ENCODE measurements at regions not wholly inside any gene's neighbourhood (a gene's known extent, or its start where the extent isn't known, plus 50 kb on each side); places are given as distances from the start of the nearest gene placed in this dataset.

DNA sequence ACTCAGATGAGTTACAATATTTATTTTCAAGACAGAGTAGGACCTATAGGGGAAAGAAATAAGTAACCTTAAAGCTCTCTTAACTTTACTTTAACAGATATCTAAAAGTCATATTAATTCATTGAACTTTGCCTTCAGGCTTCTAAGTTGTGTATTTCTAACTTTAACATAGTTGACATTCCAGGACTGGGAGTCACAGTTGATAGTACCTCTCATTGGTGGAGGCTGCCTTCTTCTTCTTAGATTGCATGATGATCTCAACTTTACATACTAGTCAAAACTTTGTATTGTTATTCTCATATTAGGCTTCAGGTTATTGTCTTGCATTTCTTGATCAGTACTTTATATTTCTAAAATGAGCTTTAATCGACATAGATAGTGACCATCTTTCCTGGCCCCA lies 350.1 kb upstream of the KIF2B start:
- Histone ChIP-seq H3K27ac (ENCODE audit: insufficient read depth, low read depth, low read length) (no peak overlapping the region), H3K4me1 (ENCODE audit: control insufficient read depth, extremely low read depth, insufficient read depth, low read length) (no peaks in the 10 kb centered on the region), H3K4me3 (replicated peaks in 1 of 3; ENCODE audit: insufficient read depth in 1 of 3, low read depth in 1 of 3, low read length in 3 of 3) (no peak overlapping the region), H2AFZ (ENCODE audit: low read depth, low read length) (no peak overlapping the region), H3K79me2 (ENCODE audit: control insufficient read depth, insufficient read depth, low read length) (no peaks in the 10 kb centered on the region), H3K9ac (replicated peaks; ENCODE audit: extremely low read depth, insufficient read depth, low read length) (no peak overlapping the region), H3K9me3 (replicated peaks; ENCODE audit: control insufficient read depth, insufficient read depth, low read length) (peaks cover 3% of the 10 kb centered on the region), H3K36me3 (ENCODE audit: control insufficient read depth in 2 of 2, extremely low read depth in 1 of 2, insufficient read depth in 2 of 2, low read length in 2 of 2) (no peaks in the 10 kb centered on the region), H4K20me1 (replicated peaks; ENCODE audit: control insufficient read depth, extremely low read depth, insufficient read depth, low read length) (no peaks in the 10 kb centered on the region), H3K9me1 (replicated peaks; ENCODE audit: control insufficient read depth, extremely low read depth, insufficient read depth, low read length) (no peaks in the 10 kb centered on the region), H3K4me2 (ENCODE audit: insufficient read depth, low read length) (no peak overlapping the region), H3K27me3 (ENCODE audit: control insufficient read depth in 2 of 2, insufficient read depth in 2 of 2, low read length in 2 of 2) (no peaks in the 10 kb centered on the region)
- TF ChIP-seq JUN (IDR thresholded peaks at IDR 0.05; ENCODE audit: borderline replicate concordance, insufficient read depth, insufficient read length, low read depth) (no peak), FOS (IDR thresholded peaks at IDR 0.05; ENCODE audit: borderline replicate concordance, insufficient read depth, low read length) (peak; percentile 16), EZH2 (IDR thresholded peaks at IDR 0.05; ENCODE audit: borderline replicate concordance, low read depth, low read length, severe bottlenecking) (no peak), POLR2A (IDR thresholded peaks at IDR 0.05; ENCODE audit: low read depth, low read length) (no peak)
- TF ChIP-seq, protein P1, sequence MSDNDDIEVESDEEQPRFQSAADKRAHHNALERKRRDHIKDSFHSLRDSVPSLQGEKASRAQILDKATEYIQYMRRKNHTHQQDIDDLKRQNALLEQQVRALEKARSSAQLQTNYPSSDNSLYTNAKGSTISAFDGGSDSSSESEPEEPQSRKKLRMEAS (IDR thresholded peaks at IDR 0.05; ENCODE audit: insufficient read depth, insufficient read length) = no peak
- BruUV-seq (replicated peaks) = no TSS peak
- FAIRE-seq = no peak
- intact Hi-C loops (cut with micrococcal nuclease) (loop anchor here (1.0 kb wide), 1 partner anchor 10 kb away; no protein-coding TSS in a partner anchor), dilution Hi-C loops (cut with MboI; ENCODE audit: extremely low pct_ligation_motif_present, low sequenced_read_pairs) (no loop called here)
- ChIA-PET CTCF (interaction anchor here (1.3 kb wide), 1 partner anchor 10 kb away, joined by 6 read pairs; no protein-coding TSS in a partner anchor), POLR2A (no interaction called here)
- DNase-seq (ENCODE audit: low read depth, low spot score) = no peak

DNA sequence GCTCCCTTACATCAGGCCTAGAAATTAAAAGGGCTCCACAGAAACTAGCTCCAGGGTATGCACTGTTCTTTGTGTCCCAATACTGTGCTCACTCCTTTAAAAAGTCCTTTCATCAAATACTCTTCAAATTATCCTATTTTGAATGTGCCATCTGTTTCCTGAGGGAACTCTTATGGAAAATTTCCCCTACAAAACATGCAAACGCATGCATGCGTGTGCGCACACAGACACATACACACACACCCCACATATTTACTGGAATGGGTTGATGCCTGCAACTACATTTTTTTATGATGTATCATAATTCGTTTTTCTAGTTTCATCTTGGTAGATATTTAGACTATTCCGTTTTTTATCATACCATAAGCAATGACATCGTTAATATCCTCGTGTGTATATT lies 351.2 kb upstream of the KIF2B start:
- Histone ChIP-seq H3K4me1 (ENCODE audit: control insufficient read depth, extremely low read depth, insufficient read depth, low read length) (no peaks in the 10 kb centered on the region), H3K9ac (replicated peaks; ENCODE audit: extremely low read depth, insufficient read depth, low read length) (no peak overlapping the region), H3K4me3 (replicated peaks in 1 of 3; ENCODE audit: insufficient read depth in 1 of 3, low read depth in 1 of 3, low read length in 3 of 3) (no peak overlapping the region), H3K27ac (ENCODE audit: insufficient read depth, low read depth, low read length) (no peak overlapping the region), H3K4me2 (ENCODE audit: insufficient read depth, low read length) (no peak overlapping the region), H2AFZ (ENCODE audit: low read depth, low read length) (no peak overlapping the region), H3K79me2 (ENCODE audit: control insufficient read depth, insufficient read depth, low read length) (no peaks in the 10 kb centered on the region), H4K20me1 (replicated peaks; ENCODE audit: control insufficient read depth, extremely low read depth, insufficient read depth, low read length) (no peaks in the 10 kb centered on the region), H3K9me3 (replicated peaks; ENCODE audit: control insufficient read depth, insufficient read depth, low read length) (peaks cover 2% of the 10 kb centered on the region), H3K9me1 (replicated peaks; ENCODE audit: control insufficient read depth, extremely low read depth, insufficient read depth, low read length) (no peaks in the 10 kb centered on the region), H3K27me3 (ENCODE audit: control insufficient read depth in 2 of 2, insufficient read depth in 2 of 2, low read length in 2 of 2) (no peaks in the 10 kb centered on the region), H3K36me3 (ENCODE audit: control insufficient read depth in 2 of 2, extremely low read depth in 1 of 2, insufficient read depth in 2 of 2, low read length in 2 of 2) (no peaks in the 10 kb centered on the region)
- intact Hi-C loops (cut with micrococcal nuclease) = no loop called here
- ChIA-PET POLR2A (no interaction called here), CTCF (interaction anchor here (1.1 kb wide), 1 partner anchor 9 kb away, joined by 3 read pairs; no protein-coding TSS in a partner anchor)
- TF ChIP-seq EZH2 (IDR thresholded peaks at IDR 0.05; ENCODE audit: borderline replicate concordance, low read depth, low read length, severe bottlenecking) (no peak), GATA2 (IDR thresholded peaks at IDR 0.05; ENCODE audit: insufficient read depth, insufficient read length, low read depth, low read length) (no peak), MYC (IDR thresholded peaks at IDR 0.05; ENCODE audit: low read depth, low read length) (no peak)
- no TSS peak for BruUV-seq (replicated peaks)
- FAIRE-seq (no peak), DNase-seq (ENCODE audit: low read depth, low spot score) (no peak)
- dilution Hi-C loops (cut with MboI; ENCODE audit: extremely low pct_ligation_motif_present, low sequenced_read_pairs) = no loop called here
